Caco-2 (cell line): ENCODE measurements at regions not wholly inside any gene's neighbourhood (a gene's known extent, or its start where the extent isn't known, plus 50 kb on each side); places are given as distances from the start of the nearest gene placed in this dataset.

ENCODE experiments used
- BruUV-seq: library from RNA; stranded (reverse); fragments of 400-500 nt; replicated peaks from 2 replicates; lab custom pipeline; 2021; lab: Mats Ljungman, UMichigan
- CTCF ChIA-PET: fragments of 300-600 bp; sonication (Branson Sonifier 250); formaldehyde crosslinking; loops from one replicate; lab custom pipeline; 2022; ENCODE audit warnings: antibody characterized with exemption; lab: Charles Lee
- POLR2A ChIA-PET: fragments of 300-600 bp; sonication (Branson Sonifier 250); formaldehyde crosslinking; loops from one replicate; lab custom pipeline; 2022; ENCODE audit warnings: antibody characterized with exemption; lab: Charles Lee
- DNase-seq, 2 experiments: peaks; one replicate each; pipeline versions ENCODE4 v3.0.0 to v3.0.0-alpha.2; 2020 to 2022
- H3K27me3 ChIP-seq: replicated peaks from 2 replicates; pipeline ENCODE4 v1.6.0; 2011; ENCODE audit warnings: low read length; ENCODE audit not compliant: control insufficient read depth, insufficient read depth
- H3K36me3 ChIP-seq: 2 replicates; pipeline ENCODE4 v1.5.1; 2011; ENCODE audit warnings: low read length; ENCODE audit not compliant: control insufficient read depth, insufficient read depth
- H3K4me1 ChIP-seq: fragments of 250-450 bp; sonication (Bioruptor Pico); 2 replicates; pipeline ENCODE4 v1.5.1; 2020; ENCODE audit warnings: mild to moderate bottlenecking
- H3K4me3 ChIP-seq: 2 replicates; pipeline ENCODE4 v1.5.1; 2011; ENCODE audit warnings: low read depth, mild to moderate bottlenecking, control low read depth, low read length
- H3K9me3 ChIP-seq: fragments of 250-450 bp; sonication (Bioruptor Pico); 2 replicates; pipeline ENCODE4 v1.5.1; 2020; ENCODE audit warnings: mild to moderate bottlenecking, moderate library complexity
- H3K27ac Mint-ChIP-seq: one replicate; pipeline ENCODE4 v1.8.0; 2022; ENCODE audit warnings: mixed read lengths; ENCODE audit not compliant: unreplicated experiment
- H3K27me3 Mint-ChIP-seq: one replicate; pipeline ENCODE4 v1.8.0; 2022; ENCODE audit warnings: mixed read lengths; ENCODE audit not compliant: insufficient read depth, unreplicated experiment
- H3K36me3 Mint-ChIP-seq: one replicate; pipeline ENCODE4 v1.8.0; 2022; ENCODE audit warnings: mild to moderate bottlenecking, mixed read lengths; ENCODE audit not compliant: insufficient read depth, unreplicated experiment
- H3K4me1 Mint-ChIP-seq: one replicate; pipeline ENCODE4 v1.8.0; 2022; ENCODE audit warnings: low read depth, mixed read lengths; ENCODE audit not compliant: unreplicated experiment
- H3K4me3 Mint-ChIP-seq: one replicate; pipeline ENCODE4 v1.8.0; 2022; ENCODE audit warnings: mild to moderate bottlenecking, moderate library complexity, mixed read lengths; ENCODE audit not compliant: unreplicated experiment
- H3K9me3 Mint-ChIP-seq: one replicate; pipeline ENCODE4 v1.8.0; 2022; ENCODE audit warnings: mixed read lengths; ENCODE audit not compliant: unreplicated experiment
- CTCF ChIP-seq, 2 experiments: fragments of 200-600 bp in 1 of 2; IDR thresholded peaks; 1 replicate in 1 of 2; 2 replicates in 1 of 2; pipeline versions ENCODE4 v1.5.1 to v1.8.0; 2011 to 2022; ENCODE audit warnings: antibody characterized with exemption in 1 of 2, control low read depth in 1 of 2, inconsistent platforms in 1 of 2, low read depth in 1 of 2, low read length in 1 of 2, mild to moderate bottlenecking in 1 of 2, moderate library complexity in 1 of 2; ENCODE audit not compliant: insufficient read depth in 1 of 2, severe bottlenecking in 1 of 2, unreplicated experiment in 1 of 2
- intact Hi-C: fragments of 100-400 bp; cut with micrococcal nuclease; formaldehyde crosslinking; loops from one replicate; pipeline ENCODE4 v1.10.0; 2022; ENCODE audit not compliant: unreplicated experiment

GRCh38 chr5:30994176-30994575 is 199.3 kb upstream of the CDH6 start:
- ChIA-PET POLR2A (no interaction called here), CTCF (no interaction called here)
- H3K4me3 Mint-ChIP-seq = no peak overlapping the region
- no peaks in the 10 kb centered on the region for H3K36me3 Mint-ChIP-seq
- no peak overlapping the region for H3K27ac Mint-ChIP-seq
- DNase-seq = peak in 1 of 2 experiments; percentile 10
- H3K4me1 Mint-ChIP-seq = peaks cover 4% of the 10 kb centered on the region
- BruUV-seq = no TSS peak
- peaks cover 10% of the 10 kb centered on the region for H3K9me3 Mint-ChIP-seq
- H3K9me3 ChIP-seq = no peaks in the 10 kb centered on the region
- H3K36me3 ChIP-seq = no peaks in the 10 kb centered on the region
- H3K4me3 ChIP-seq = no peak overlapping the region
- intact Hi-C loops = no loop called here
- H3K27me3 ChIP-seq = no peaks in the 10 kb centered on the region
- no peaks in the 10 kb centered on the region for H3K4me1 ChIP-seq
- H3K27me3 Mint-ChIP-seq = no peaks in the 10 kb centered on the region
- TF ChIP-seq CTCF (IDR thresholded peaks at IDR 0.05; ENCODE audit: insufficient read depth in 1 of 2, low read depth in 1 of 2, low read length in 1 of 2, severe bottlenecking in 1 of 2, unreplicated experiment in 1 of 2) = no peak

GRCh38 chr5:30991462-30991861 is 202.0 kb upstream of the CDH6 start:
- no peak for DNase-seq
- no TSS peak for BruUV-seq
- TF ChIP-seq CTCF (IDR thresholded peaks at IDR 0.05; ENCODE audit: insufficient read depth in 1 of 2, low read depth in 1 of 2, low read length in 1 of 2, severe bottlenecking in 1 of 2, unreplicated experiment in 1 of 2) = no peak
- Histone ChIP-seq H3K27me3 (no peaks in the 10 kb centered on the region), H3K4me1 (no peaks in the 10 kb centered on the region), H3K36me3 (no peaks in the 10 kb centered on the region), H3K4me3 (no peak overlapping the region), H3K9me3 (no peaks in the 10 kb centered on the region)
- Mint-ChIP-seq H3K27me3 (no peaks in the 10 kb centered on the region), H3K36me3 (no peaks in the 10 kb centered on the region), H3K4me3 (no peak overlapping the region), H3K27ac (no peak overlapping the region), H3K9me3 (peaks cover 7% of the 10 kb centered on the region), H3K4me1 (peaks cover 8% of the 10 kb centered on the region)
- intact Hi-C loops = no loop called here
- POLR2A ChIA-PET = no interaction called here
- CTCF ChIA-PET = no interaction called here

- ChIA-PET CTCF (no interaction called here), POLR2A (no interaction called here)
- Mint-ChIP-seq H3K36me3 (no peaks in the 10 kb centered on the region), H3K4me1 (no peaks in the 10 kb centered on the region), H3K4me3 (no peak overlapping the region), H3K27me3 (no peaks in the 10 kb centered on the region), H3K9me3 (no peaks in the 10 kb centered on the region), H3K27ac (no peak overlapping the region)
- DNase-seq = no peak
- H3K36me3 ChIP-seq = no peaks in the 10 kb centered on the region
- no peaks in the 10 kb centered on the region for H3K27me3 ChIP-seq
- BruUV-seq = no TSS peak
- intact Hi-C loops = no loop called here
- no peaks in the 10 kb centered on the region for H3K9me3 ChIP-seq
- H3K4me3 ChIP-seq = no peak overlapping the region
- H3K4me1 ChIP-seq = no peaks in the 10 kb centered on the region
- no peak for TF ChIP-seq CTCF (IDR thresholded peaks at IDR 0.05; ENCODE audit: insufficient read depth in 1 of 2, low read depth in 1 of 2, low read length in 1 of 2, severe bottlenecking in 1 of 2, unreplicated experiment in 1 of 2)
Measured at GRCh38 chr5:30981576-30981975, 211.9 kb upstream of the CDH6 start.
